Limb (tissue), 2 donors: ENCODE measurements at regions not wholly inside any gene's neighbourhood (a gene's known extent, or its start where the extent isn't known, plus 50 kb on each side); places are given as distances from the start of the nearest gene placed in this dataset.

Experiments
- DNase-seq, 2 donors: peaks; one replicate each; pipeline ENCODE4 v3.0.0-alpha.2; 2016; ENCODE audit errors: extremely low spot score in 2 of 2

- no peak for DNase-seq
Measured at GRCh38 chr16:66066404-66066803, 300.1 kb upstream of the CDH5 start.

DNA sequence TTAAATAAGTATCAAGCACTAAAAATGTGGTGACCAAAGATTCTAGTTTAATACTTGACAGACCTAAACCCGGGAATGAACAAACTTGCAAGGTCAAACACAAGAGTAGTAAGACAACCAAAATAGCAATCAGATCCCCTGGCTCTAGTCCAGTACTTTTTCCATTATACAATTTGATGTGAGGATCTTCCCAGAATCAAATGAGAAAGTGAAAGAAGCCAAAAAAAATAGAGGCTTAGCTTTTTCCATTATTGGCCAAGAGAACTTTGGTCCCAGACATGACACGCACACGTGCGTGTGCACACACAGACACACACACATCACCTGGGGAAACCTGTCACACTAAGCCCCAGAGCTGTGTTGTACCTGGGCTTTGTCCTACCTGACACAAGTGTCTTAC lies 300.6 kb upstream of the CDH5 start:
- DNase-seq = peak in 1 of 2 donors; percentile 43

- no peak for DNase-seq
Measured at GRCh38 chr16:66064801-66065530, 301.5 kb upstream of the CDH5 start.

- DNase-seq = no peak
Measured at GRCh38 chr16:66058832-66059231, 307.7 kb upstream of the CDH5 start.

GRCh38 chr16:66058172-66058691 lies 308.3 kb upstream of the CDH5 start:
- peak in 1 of 2 donors; percentile 81 for DNase-seq

DNA sequence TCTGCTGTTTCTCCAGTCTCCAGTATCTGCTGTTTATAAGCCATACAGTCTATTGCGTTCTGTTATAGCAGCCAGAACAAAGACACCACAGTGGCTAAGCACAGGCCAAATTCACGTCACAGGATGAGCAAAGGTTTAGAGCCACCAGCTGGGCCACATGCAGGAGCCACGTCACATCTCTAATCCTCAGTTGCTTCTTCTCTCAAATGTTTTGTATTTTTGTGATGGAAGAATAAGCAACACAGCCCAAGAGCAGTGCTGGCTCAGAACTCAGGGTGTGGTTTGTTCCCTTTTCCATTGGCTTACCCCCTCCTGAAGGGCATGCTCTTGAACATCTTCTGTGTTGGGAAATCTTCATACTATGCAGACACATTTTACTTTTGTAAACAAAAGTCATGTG lies 309.4 kb upstream of the CDH5 start:
- no peak for DNase-seq

GRCh38 chr16:66054095-66054494 lies 312.4 kb upstream of the CDH5 start:
- DNase-seq = no peak

DNA sequence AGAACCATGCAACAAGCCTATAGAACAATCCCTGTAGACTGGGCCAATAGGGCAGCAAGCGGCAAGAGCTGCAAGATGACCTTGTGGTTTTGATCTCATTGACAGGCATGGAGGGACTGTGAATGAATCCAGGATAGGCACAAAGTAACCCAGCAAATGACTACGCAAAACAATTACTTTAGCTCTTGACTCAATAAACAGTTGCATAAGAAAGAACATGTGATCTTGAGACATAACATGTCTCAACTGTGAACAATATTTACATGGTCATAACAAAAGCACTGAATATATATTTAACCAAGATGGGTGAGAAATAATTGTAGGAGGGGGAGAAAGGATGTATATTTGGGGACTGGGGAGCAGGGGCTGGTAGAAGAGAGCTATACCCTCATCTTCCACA lies 313.7 kb upstream of the CDH5 start:
- no peak for DNase-seq

DNA sequence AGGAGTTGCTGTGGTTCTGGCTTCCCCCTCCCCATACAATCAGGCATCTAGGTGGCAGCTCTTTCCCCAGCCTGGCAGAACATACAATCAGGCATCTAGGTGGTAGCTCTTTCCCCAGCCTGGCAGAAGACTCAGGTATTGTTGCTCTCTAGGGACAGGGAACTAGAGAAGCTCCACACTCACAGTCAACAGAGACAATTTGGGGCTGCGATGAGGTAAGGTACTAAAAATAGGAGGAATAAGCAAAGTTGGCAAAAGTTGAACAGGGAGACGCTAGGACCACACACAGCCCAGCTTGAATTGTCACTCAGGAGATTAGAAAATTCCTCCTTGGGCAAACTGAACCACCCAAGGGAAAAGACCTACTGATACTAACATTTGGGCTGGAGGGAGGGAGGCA lies 315.5 kb upstream of the CDH5 start:
- DNase-seq = peak in 1 of 2 donors; percentile 3

- DNase-seq = no peak
Measured at GRCh38 chr16:66049865-66050264, 316.6 kb upstream of the CDH5 start.

GRCh38 chr16:66045626-66046025 lies 320.9 kb upstream of the CDH5 start:
- DNase-seq = no peak

DNA sequence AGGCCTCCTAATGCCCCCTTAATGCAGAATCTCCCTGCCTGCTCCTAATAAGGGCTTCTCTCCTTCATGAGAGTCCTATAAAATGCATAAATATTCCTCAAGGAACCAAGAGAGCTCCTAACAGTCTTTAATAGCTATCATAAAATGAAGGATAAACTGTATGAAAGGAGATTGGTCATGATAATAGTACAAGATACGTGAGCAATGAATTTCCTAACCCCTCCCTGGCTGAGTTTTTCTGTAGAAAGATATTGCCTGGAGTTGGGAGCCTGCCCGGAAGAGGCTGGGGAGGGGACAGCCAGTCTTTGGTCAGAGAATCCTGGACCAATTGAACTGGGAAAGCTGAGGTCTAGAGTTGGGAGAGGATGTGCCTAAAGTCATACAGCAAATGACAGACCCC lies 321.9 kb upstream of the CDH5 start:
- no peak for DNase-seq

- DNase-seq = no peak
Measured at GRCh38 chr16:66044089-66044488, 322.4 kb upstream of the CDH5 start.

DNA sequence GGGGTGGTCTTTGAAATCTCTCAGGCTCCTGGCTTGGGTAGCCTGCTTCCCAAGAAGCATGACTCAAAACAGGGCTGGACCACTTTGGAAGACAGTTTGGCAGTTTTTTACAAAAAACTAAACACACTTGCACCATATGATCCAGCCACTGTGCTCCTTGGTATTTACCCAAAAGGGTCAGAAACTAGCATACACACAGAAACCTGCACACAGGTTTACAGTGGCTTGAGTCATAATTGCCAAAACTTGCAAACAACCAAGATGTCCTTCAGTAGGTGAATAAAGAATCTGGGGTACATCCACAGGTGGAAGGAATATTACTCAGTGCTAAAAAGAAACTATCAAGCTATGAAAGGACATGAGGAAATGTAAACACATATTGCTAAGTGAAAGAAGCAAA lies 323.2 kb upstream of the CDH5 start:
- DNase-seq = no peak

DNA sequence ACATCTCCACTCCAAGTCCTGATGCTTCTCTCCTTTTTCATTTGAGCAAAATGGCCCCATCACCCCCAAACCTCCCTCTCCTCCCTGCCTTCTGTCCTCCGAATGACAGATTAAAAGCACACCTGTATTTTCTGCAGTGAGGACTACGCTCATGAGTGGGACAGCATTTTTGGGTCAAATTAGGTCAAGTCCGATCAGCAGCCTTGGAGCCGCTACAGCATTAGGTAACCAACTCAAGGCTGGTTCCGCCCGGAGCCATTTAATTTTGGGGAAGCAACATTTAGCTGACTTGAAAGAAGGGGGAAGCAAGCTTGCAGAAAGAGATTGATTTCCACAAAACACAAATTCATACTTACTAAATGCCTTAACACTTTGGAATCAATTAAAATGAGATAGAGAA lies 324.1 kb upstream of the CDH5 start:
- DNase-seq = no peak

DNA sequence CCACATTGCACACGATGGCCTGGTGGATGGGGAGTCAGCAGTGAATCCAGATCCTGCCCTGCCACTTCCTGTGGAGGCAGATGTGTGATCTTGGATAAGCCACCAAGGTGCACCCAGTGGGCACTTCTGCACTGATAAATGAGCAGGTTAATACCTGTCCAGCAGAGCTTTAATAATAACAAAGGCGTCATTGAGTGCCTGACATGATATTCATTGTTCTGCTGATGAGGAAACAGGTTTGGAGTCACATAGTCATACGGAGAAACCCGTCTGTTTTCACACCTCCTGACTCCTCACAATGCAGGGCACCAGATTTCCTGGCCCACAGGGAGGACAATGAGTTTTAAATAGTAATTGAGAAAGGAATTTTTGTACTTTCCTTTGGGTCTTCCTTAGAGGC lies 324.6 kb upstream of the CDH5 start:
- DNase-seq = no peak

- DNase-seq = no peak
Measured at GRCh38 chr16:66039793-66040192, 326.7 kb upstream of the CDH5 start.

DNA sequence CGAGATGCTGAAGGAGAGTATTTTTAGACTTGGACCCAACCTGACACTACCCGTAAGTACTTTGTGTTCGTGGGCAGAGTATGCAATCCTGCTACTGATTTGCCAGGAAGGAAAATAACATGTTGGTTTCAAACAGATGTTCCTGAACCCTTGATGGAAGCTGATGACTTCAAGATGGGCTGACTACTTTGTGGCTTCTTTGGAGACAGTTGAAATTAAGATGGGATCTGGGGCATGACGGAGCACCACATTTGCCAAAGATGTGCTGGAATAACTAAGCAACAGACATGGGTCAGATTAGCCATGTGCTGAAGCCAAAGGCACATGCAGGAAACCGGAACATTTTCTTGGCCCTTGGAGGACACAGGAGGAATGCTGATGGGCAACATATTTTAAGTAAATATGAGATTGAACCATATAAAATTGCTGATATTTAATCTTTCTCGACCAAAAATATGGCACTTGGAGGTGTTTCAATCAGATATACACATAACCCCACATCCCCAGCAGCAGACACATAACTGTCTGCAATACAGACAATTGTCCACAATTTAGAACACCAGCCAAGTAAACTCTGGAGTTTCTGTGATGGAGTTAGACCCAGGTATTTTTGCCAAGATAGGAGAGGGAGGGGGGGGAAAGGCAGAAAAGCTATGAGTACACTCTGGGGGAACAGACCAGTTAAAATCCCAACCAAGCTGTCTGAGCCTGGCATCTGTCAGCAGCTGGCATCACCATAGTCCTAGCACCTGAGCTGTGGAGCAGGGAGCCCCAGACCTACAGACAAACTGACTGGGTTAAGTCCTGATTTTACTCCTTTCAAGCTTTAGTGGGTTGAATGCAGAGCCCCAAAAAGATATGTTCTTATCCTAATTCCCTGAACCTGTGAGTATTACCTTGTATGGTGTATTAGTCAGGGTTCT lies 329.4 kb upstream of the CDH5 start:
- peak in 1 of 2 donors; percentile 85 for DNase-seq

- no peak for DNase-seq
Measured at GRCh38 chr16:66036184-66036583, 330.3 kb upstream of the CDH5 start.

DNA sequence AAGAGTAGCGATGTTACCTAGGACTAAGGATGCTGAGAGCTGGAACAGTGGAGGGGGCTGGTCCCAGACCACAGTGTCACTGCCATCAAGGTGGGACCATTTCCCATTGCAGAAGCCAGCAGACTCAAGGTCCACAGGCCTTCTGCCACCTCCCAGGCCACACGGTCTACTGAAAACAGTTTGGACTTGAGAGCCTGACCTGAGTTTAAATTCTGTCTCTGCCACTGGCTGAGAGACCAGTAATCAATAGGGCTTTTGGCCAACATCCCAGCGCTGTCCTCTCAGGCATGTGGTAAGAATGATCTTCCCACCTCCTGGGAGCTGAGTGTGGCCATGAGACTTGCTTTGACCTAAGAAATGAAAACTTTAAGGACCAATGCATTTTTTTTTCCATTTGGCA lies 331.4 kb upstream of the CDH5 start:
- DNase-seq = no peak

DNA sequence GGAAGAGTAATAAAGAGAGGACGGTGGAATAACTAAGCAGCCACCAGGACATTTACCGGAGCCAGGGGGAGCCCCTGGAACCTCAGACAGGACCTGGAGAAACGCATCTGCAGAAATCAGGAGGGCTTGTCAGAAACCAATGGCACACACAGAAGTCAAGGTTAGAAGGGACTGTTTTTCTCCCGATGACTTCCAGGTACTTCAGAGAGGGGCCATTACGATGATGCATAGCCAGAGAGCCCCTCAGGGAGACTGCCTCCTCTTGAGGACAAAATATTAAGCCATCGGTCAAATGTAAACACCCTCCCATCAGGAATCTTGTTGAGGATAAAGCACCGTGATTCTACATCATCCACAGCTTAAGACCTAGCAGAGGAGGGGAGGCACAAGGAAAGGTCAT lies 333.6 kb upstream of the CDH5 start:
- DNase-seq = no peak

DNA sequence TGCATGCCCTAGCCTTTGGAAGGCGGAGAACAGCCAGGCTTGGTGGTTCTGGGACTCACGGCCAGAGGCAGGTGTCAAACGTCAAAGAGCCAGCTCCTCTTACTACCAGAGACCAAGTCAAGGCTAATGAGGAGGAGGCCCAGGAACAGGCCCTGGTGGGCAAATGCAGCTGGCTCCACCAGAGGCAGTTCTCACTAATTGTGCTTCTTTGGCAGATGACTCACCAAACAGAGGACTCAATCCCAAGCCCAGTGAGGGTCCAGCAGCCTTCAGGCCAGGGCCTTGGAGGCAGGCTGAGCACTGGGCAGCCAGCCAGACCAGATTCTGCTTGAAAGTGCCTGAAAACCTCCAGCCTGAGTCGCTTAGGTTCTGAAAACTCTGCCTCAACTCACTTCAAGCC lies 336.5 kb upstream of the CDH5 start:
- no peak for DNase-seq
